ENCODE measurements at regions not wholly inside any gene's neighbourhood (a gene's known extent, or its start where the extent isn't known, plus 50 kb on each side); places are given as distances from the start of the nearest gene placed in this dataset.

GRCh38 chr1:147086129-147086528 lies 86.1 kb downstream of the PRKAB2 start:
- POLR2A ChIA-PET (ENCODE audit: unreplicated experiment), result no interaction called here
- H3K9ac ChIP-seq (ENCODE audit: low read length), result no peak overlapping the region
- no peak overlapping the region for H3K4me3 ChIP-seq (ENCODE audit: low read length)
- no peaks in the 10 kb centered on the region for H3K36me3 ChIP-seq (ENCODE audit: low read depth, low read length)
- H3K79me2 ChIP-seq (ENCODE audit: low read length), result no peaks in the 10 kb centered on the region
- H3K4me1 ChIP-seq (ENCODE audit: insufficient read depth, low read length), result no peaks in the 10 kb centered on the region
- no TSS peak for BruUV-seq (replicated peaks)
- no peaks in the 10 kb centered on the region; the same call in 1 of the 2 replicates for H3K9me3 ChIP-seq (ENCODE audit: low read length)
- H3K4me2 ChIP-seq (ENCODE audit: low read length), result no peak overlapping the region
- CTCF ChIA-PET, result no interaction called here
- H3K27me3 ChIP-seq (ENCODE audit: low read length), result no peaks in the 10 kb centered on the region
- no peak for ATAC-seq
- no peak for DNase-seq
- no peak overlapping the region for H3K27ac ChIP-seq (ENCODE audit: low read length)
- H4K20me1 ChIP-seq (ENCODE audit: low read length), result no peaks in the 10 kb centered on the region
- TF ChIP-seq EZH2 (IDR thresholded peaks at IDR 0.05; ENCODE audit: low read length, unreplicated experiment), result no peak
- TF ChIP-seq CTCF (conservative IDR thresholded peaks at IDR 0.05; ENCODE audit: low read depth, low read length), result no peak
- TF ChIP-seq EZH2phosphoT487 (IDR thresholded peaks at IDR 0.05; ENCODE audit: borderline replicate concordance, low read length), result no peak
- intact Hi-C loops (cut with micrococcal nuclease), result no loop called here
- H2AFZ ChIP-seq (ENCODE audit: low read length), result no peak overlapping the region
- no peaks in the 10 kb centered on the region for H3F3A ChIP-seq (ENCODE audit: low read length, unreplicated experiment)
- H3K9me2 ChIP-seq (replicated peaks; ENCODE audit: low read length), result no peaks in the 10 kb centered on the region

- no peak for DNase-seq
- H3F3A ChIP-seq (ENCODE audit: low read length, unreplicated experiment), result no peaks in the 10 kb centered on the region
- no peaks in the 10 kb centered on the region; the same call in 1 of the 2 replicates for H3K9me3 ChIP-seq (ENCODE audit: low read length)
- TF ChIP-seq EZH2 (IDR thresholded peaks at IDR 0.05; ENCODE audit: low read length, unreplicated experiment) (no peak), CTCF (conservative IDR thresholded peaks at IDR 0.05; ENCODE audit: low read depth, low read length) (no peak), EZH2phosphoT487 (IDR thresholded peaks at IDR 0.05; ENCODE audit: borderline replicate concordance, low read length) (no peak)
- ATAC-seq, result no peak
- no peaks in the 10 kb centered on the region for H3K9me2 ChIP-seq (replicated peaks; ENCODE audit: low read length)
- no peak overlapping the region for H3K4me2 ChIP-seq (ENCODE audit: low read length)
- no peaks in the 10 kb centered on the region for H3K79me2 ChIP-seq (ENCODE audit: low read length)
- H3K9ac ChIP-seq (ENCODE audit: low read length), result no peak overlapping the region
- BruUV-seq (replicated peaks), result no TSS peak
- no peak overlapping the region for H3K4me3 ChIP-seq (ENCODE audit: low read length)
- ChIA-PET CTCF (no interaction called here), POLR2A (ENCODE audit: unreplicated experiment) (no interaction called here)
- H4K20me1 ChIP-seq (ENCODE audit: low read length), result no peaks in the 10 kb centered on the region
- H3K4me1 ChIP-seq (ENCODE audit: insufficient read depth, low read length), result no peaks in the 10 kb centered on the region
- intact Hi-C loops (cut with micrococcal nuclease), result no loop called here
- H3K27me3 ChIP-seq (ENCODE audit: low read length), result no peaks in the 10 kb centered on the region
- no peaks in the 10 kb centered on the region for H3K36me3 ChIP-seq (ENCODE audit: low read depth, low read length)
- no peak overlapping the region for H3K27ac ChIP-seq (ENCODE audit: low read length)
- no peak overlapping the region for H2AFZ ChIP-seq (ENCODE audit: low read length)
Measured at GRCh38 chr1:147084273-147085096, 87.8 kb downstream of the PRKAB2 start.

GRCh38 chr1:147083919-147084272 lies 88.4 kb downstream of the PRKAB2 start:
- BruUV-seq (replicated peaks), result no TSS peak
- Histone ChIP-seq H3K4me1 (ENCODE audit: insufficient read depth, low read length) (no peaks in the 10 kb centered on the region), H3K27ac (ENCODE audit: low read length) (no peak overlapping the region), H3F3A (ENCODE audit: low read length, unreplicated experiment) (no peaks in the 10 kb centered on the region), H3K9me3 (ENCODE audit: low read length) (no peaks in the 10 kb centered on the region; the same call in 1 of the 2 replicates), H3K36me3 (ENCODE audit: low read depth, low read length) (no peaks in the 10 kb centered on the region), H3K79me2 (ENCODE audit: low read length) (no peaks in the 10 kb centered on the region), H4K20me1 (ENCODE audit: low read length) (no peaks in the 10 kb centered on the region), H3K4me3 (ENCODE audit: low read length) (no peak overlapping the region), H3K27me3 (ENCODE audit: low read length) (no peaks in the 10 kb centered on the region), H3K9me2 (replicated peaks; ENCODE audit: low read length) (no peaks in the 10 kb centered on the region), H3K9ac (ENCODE audit: low read length) (no peak overlapping the region), H2AFZ (ENCODE audit: low read length) (no peak overlapping the region), H3K4me2 (ENCODE audit: low read length) (no peak overlapping the region)
- TF ChIP-seq CTCF (conservative IDR thresholded peaks at IDR 0.05; ENCODE audit: low read depth, low read length) (no peak), EZH2phosphoT487 (IDR thresholded peaks at IDR 0.05; ENCODE audit: borderline replicate concordance, low read length) (no peak), EZH2 (IDR thresholded peaks at IDR 0.05; ENCODE audit: low read length, unreplicated experiment) (no peak)
- no peak for ATAC-seq
- CTCF ChIA-PET, result no interaction called here
- DNase-seq, result no peak
- intact Hi-C loops (cut with micrococcal nuclease), result no loop called here
- POLR2A ChIA-PET (ENCODE audit: unreplicated experiment), result no interaction called here
